MM.1S (cell line): ENCODE measurements at regions not wholly inside any gene's neighbourhood (a gene's known extent, or its start where the extent isn't known, plus 50 kb on each side); places are given as distances from the start of the nearest gene placed in this dataset.

Experiments
- CTCF ChIP-seq: fragments of 300-600 bp; sonication (generic); IDR thresholded peaks from 2 replicates; pipeline ENCODE4 v1.5.1; 2016; ENCODE audit warnings: antibody characterized with exemption, low read length, mixed read lengths
- EZH2phosphoT487 ChIP-seq: fragments of 300-600 bp; sonication (generic); IDR thresholded peaks from 2 replicates; pipeline ENCODE4 v1.6.1; 2018; ENCODE audit warnings: antibody characterized with exemption, low read length

DNA sequence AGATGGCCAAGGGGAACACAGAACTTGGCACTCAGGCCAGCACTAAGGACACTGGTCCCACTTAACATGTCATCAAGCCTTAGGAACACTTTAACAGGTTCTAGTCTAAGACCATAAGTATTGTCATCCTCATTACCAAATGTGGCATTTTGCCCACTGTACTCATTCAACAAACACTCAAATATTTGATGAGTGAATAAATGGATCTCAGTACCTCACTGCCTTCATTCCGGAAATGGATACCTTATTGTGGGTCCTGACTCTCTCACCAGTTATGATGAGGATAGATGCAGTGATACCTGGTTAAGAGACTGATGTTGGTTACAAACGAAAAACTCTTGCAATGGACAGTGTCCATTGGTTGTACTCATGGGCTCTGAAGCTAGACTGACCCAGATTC lies 455.2 kb upstream of the DYNLRB2 start:
- TF ChIP-seq CTCF = no peak
- TF ChIP-seq EZH2phosphoT487 = no peak
